HG03025 (cell line): ENCODE measurements at regions not wholly inside any gene's neighbourhood (a gene's known extent, or its start where the extent isn't known, plus 50 kb on each side); places are given as distances from the start of the nearest gene placed in this dataset.

ENCODE experiments used
- ATAC-seq: cut with Tn5 transposase; IDR thresholded peaks from one replicate; pipeline ENCODE4 v1.9.1; 2021; ENCODE audit warnings: mild to moderate bottlenecking, moderate library complexity; ENCODE audit not compliant: unreplicated experiment, low FRiP score

- no peak for ATAC-seq
Measured at GRCh38 chr13:30108216-30108912, 199.0 kb downstream of the KATNAL1 start.

DNA sequence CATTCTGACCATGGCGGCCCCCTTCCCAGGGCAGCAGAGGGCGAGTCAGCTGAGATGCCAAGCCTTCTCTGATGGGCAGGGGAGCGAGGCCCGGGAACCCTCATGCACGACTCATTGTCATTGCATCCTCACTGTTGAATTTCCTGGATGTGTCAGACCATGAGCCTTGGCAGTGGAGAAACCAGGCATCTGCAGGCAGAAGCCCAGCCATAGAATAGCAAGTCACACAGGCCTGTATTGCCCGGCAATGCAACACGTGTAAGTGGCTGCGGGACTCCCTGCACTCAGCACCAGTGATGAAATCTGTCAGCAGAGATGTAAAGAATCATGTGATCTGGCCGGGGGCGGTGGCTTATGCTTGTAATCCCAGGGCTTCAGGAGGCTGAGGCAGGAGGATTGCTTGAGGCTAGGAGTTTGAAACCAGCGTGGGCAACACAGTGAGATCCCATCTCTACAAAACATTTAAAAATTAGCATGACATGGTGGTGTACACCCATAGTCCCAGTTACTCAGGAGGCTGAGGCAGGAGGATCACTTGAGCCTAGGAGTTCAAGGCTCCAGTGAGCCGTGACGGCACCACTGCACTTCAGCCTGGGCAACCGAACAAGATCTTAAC is 199.7 kb downstream of the KATNAL1 start:
- no peak for ATAC-seq

- no peak for ATAC-seq
Measured at GRCh38 chr13:30107121-30107520, 200.2 kb downstream of the KATNAL1 start.

DNA sequence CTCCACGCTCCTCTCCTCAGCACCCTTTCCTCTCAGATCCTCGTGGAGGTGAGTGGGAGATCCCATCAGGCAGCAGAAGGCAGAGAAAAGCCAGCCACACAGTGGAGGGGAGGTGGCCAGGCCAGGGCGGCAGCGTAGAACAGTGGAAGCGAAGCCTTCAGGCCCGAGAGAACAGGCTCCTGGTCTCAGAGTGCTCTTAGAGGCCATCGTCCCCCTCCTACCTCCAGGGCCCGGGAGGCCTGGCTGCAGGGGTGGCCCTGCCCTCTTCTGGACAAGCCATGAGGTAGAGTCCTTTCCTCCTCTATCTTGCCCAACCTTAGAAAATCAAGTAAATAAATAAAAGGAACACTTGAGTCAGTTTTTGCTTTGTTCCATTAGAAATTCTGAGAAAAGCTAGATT is 202.0 kb downstream of the KATNAL1 start:
- ATAC-seq, result no peak

DNA sequence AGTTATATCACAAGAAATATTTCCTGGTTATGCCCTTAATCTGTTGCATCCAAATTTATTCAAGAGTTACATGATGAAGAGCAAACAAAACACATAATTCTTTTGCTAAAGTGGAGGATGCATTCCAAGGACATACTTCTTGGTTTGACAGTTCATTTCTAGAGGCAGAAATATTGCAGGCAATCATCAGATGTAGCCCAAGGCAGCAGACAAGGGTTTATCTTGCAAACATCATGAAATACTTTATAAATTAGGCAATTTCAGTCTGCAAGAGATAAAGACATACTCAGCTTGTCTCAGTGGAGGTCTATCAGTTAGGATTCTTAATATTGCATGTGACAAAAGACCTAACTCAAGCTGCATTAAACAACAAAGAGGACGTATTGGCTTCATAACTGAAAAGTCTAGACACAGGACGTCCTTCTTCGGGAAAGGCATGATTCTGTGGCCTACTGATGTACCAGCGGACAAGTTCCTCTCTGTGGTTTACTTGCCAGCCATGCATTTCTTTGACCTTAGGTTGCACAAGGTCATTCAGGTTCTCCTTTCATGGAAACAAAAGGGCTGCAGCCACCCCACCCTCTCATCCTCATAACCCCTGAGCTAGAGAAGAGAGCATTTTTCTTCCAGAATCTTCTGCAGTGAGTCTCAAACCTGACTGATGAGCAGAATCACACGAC is 204.1 kb downstream of the KATNAL1 start:
- no peak for ATAC-seq

GRCh38 chr13:30100226-30100625 is 207.1 kb downstream of the KATNAL1 start:
- no peak for ATAC-seq

DNA sequence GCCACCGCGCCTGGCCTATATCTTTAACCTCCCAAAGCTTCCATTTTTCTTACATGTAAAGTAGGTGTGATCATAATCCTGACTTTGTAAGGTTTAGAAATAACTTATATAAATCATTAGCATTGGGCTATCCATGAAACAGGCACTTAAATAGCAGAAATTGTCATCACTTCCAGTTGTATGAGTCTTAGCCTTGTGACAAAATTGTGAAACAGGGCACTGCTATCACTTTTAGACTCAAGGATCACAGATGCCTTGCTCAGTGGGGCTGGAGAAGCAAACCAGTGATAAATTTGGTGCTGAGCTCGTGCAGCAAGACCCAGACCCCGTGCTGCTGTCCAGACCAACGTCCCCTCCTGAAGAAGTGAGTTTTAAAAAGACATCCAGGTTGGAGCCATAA is 209.7 kb downstream of the KATNAL1 start:
- no peak for ATAC-seq

DNA sequence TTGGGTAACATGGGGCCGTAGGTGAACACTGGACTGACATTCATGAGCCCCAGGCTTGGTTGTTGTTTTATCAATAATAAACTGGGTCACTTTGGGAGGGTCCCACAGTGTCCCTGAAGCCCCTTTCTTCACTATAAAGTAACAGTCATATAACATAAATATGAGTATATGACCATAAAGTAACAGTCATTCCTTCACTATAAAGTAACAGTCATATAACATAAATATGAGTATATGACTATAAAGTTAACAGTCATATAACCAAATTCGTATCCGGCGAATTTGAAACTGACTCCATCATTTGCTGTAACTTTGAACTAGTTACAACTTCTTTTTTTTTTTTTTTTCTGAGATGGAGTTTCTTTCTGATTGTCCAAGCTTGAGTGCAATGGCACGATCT is 210.3 kb downstream of the KATNAL1 start:
- no peak for ATAC-seq

GRCh38 chr13:30094015-30094414 is 213.3 kb downstream of the KATNAL1 start:
- no peak for ATAC-seq

DNA sequence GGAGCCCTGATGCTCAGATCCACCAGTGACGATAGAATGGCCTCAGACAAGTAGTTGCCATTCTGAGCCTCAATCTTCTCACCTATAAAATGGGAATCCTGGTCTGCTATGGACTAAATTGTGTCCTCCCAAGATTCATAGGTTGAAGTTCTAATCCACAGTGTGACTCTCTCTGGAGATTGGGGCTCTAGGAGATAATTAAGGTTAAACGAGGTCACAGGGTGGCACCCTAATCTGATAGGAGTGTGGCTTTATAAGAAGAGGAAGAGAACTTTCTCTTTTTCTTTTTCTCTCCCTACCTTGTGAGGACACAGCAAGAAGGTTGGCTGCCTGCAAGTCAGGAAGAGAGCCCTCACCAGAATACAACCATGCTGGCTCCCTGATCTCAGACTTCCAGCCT is 214.1 kb downstream of the KATNAL1 start:
- ATAC-seq, result no peak

DNA sequence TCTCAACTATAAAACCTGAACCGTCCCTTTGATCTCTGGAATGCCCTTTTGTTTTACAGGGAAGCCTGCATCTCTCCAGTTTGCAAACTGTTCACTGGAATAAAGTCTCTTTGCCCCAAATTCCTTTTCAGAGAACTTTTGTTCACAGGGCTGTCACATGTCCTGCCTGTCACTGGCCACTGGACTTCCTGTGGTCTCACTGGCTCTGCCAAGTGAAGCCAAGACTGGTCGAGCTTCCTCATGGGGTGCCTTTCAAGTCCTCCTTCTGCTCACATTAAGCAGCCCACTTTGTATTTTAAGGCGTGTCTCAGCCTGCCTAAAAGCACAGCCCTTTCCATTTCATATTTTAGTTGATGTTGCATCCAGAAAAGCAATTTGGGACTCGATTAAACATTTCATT is 215.7 kb downstream of the KATNAL1 start:
- no peak for ATAC-seq

- no peak for ATAC-seq
Measured at GRCh38 chr13:30091035-30091434, 216.3 kb downstream of the KATNAL1 start.

- ATAC-seq, result no peak
Measured at GRCh38 chr13:30088312-30088855, 219.0 kb downstream of the KATNAL1 start.

DNA sequence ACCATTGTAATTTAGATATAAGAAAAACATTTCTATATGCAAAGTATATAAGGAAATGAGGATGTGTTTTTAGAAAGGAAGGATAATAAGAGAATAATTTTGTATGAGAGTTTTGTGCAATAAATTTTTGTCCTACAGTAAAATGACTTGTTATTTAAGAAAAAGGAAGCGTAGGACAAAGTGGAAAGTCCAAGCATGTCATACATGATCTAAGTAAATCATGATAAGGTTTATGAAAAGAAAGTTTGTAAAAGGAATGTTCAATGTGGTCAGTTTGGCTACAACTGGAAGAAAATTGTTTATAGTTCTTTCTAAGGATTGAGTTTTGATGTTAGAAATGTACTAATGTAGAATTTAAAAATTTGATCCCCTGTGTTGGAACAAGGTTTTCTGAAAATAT is 222.3 kb downstream of the KATNAL1 start:
- no peak for ATAC-seq

- ATAC-seq, result no peak
Measured at GRCh38 chr13:30082391-30082790, 225.0 kb downstream of the KATNAL1 start.

GRCh38 chr13:30081331-30081730 is 226.0 kb downstream of the KATNAL1 start:
- no peak for ATAC-seq

- no peak for ATAC-seq
Measured at GRCh38 chr13:30079501-30079900, 227.8 kb downstream of the KATNAL1 start.

DNA sequence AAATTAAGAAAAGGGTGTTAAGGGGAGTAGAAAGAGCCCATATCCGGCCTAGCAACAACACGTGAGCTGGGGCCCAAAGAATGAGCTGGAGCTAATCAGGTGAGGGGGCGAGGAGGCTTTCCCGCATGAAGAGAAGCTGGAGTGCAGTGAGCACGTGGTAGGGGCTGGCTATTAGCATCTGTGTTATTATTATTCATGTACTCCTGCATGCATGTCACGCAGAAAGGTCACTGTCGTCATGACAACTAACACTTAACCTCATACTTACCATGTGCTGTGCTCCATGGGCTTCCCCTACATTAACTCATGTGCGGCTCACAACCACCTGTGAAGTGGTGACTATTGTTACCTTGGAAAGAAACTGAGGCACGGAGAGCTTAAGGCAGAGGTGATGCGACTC is 227.6 kb upstream of the UBL3 start:
- no peak for ATAC-seq

GRCh38 chr13:30077240-30077735 is 226.9 kb upstream of the UBL3 start:
- ATAC-seq, result no peak

DNA sequence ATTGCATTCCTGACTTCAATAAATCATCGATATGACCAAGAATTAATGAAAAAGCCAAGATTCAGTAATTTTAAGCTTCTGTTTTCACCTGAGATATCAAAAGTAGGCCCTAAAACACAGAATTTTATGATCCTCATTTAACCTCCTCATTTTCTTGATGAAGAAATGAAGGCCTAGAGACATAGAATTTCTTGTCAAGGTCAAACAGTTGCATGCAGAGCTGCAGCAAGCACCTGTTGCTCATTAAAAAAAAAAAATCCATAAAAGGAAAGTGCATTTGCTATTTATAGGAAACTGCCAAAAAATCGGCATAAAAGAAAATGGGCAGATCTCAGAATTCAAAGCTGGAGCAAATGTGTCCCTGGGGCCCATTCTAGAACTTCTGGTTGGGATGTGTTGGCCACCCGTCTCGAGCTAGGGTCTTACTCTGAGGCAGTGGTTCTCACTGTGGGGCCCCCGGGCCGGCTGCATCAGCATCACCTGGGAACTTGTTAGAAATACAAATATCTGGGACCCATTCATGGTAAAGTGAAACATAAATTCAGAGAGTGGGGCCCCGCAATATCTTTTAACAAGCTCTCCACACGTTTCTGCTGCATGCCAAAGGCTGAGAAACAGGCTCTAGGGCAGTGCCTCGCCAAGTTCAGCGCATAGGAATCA is 224.7 kb upstream of the UBL3 start:
- ATAC-seq, result no peak

DNA sequence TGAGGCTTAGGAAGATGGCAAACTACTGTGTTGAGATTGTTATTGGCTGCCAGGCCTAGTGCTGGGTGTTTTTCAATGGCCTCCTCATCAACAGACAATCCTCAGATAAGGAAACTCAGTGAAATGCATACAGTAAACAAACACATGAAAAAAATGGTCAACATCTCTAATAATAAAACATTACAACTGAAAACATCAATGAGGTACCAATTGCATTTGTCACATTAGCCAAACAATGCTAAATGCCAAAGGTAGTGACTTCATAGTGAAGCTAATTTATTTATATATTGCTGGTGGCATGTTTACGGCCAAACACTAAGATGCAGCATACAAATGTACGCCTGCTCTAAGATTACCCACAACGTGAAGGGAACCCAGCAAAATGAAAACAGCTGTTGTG is 224.0 kb upstream of the UBL3 start:
- no peak for ATAC-seq
